ENCODE measurements at regions not wholly inside any gene's neighbourhood (a gene's known extent, or its start where the extent isn't known, plus 50 kb on each side); places are given as distances from the start of the nearest gene placed in this dataset.

- Mint-ChIP-seq H3K27me3 (ENCODE audit: low read depth) (no peaks in the 10 kb centered on the region), H3K36me3 (peaks cover 2% of the 10 kb centered on the region), H3K27ac (no peak overlapping the region), H3K4me1 (peaks cover 22% of the 10 kb centered on the region), H3K4me3 (no peak overlapping the region), H3K9me3 (peaks cover 18% of the 10 kb centered on the region)
- no peak for DNase-seq (ENCODE audit: low spot score in 2 of 2, unreplicated experiment in 2 of 2)
- TF ChIP-seq CTCF (IDR thresholded peaks at IDR 0.05; ENCODE audit: unreplicated experiment): no peak
Measured at GRCh38 chr12:3977621-3978020, 104.4 kb upstream of the PARP11 start.

- DNase-seq (ENCODE audit: low spot score in 2 of 2, unreplicated experiment in 2 of 2): no peak
- TF ChIP-seq CTCF (IDR thresholded peaks at IDR 0.05; ENCODE audit: unreplicated experiment): no peak
- no peaks in the 10 kb centered on the region for H3K36me3 Mint-ChIP-seq
Measured at GRCh38 chr12:3976351-3976938, 103.2 kb upstream of the PARP11 start.

GRCh38 chr12:3975652-3976051 lies 102.5 kb upstream of the PARP11 start:
- Mint-ChIP-seq H3K27me3 (ENCODE audit: low read depth) (no peaks in the 10 kb centered on the region), H3K27ac (peak overlapping the region; percentile 7), H3K4me1 (peaks cover 22% of the 10 kb centered on the region), H3K9me3 (peaks cover 8% of the 10 kb centered on the region), H3K4me3 (no peak overlapping the region), H3K36me3 (no peaks in the 10 kb centered on the region)
- no peak for TF ChIP-seq CTCF (IDR thresholded peaks at IDR 0.05; ENCODE audit: unreplicated experiment)
- no peak for DNase-seq (ENCODE audit: low spot score in 2 of 2, unreplicated experiment in 2 of 2)

More at GRCh38 chr12:3976351-3976938, 103.2 kb upstream of the PARP11 start:
- Mint-ChIP-seq H3K27ac (no peak overlapping the region), H3K9me3 (peaks cover 13% of the 10 kb centered on the region), H3K4me3 (no peak overlapping the region), H3K27me3 (ENCODE audit: low read depth) (no peaks in the 10 kb centered on the region), H3K4me1 (peaks cover 22% of the 10 kb centered on the region)

GRCh38 chr12:3974883-3975282 lies 101.7 kb upstream of the PARP11 start:
- H3K27me3 Mint-ChIP-seq (ENCODE audit: low read depth): no peaks in the 10 kb centered on the region
- H3K4me1 Mint-ChIP-seq: peaks cover 22% of the 10 kb centered on the region
- peaks cover 3% of the 10 kb centered on the region for H3K9me3 Mint-ChIP-seq
- no peak for TF ChIP-seq CTCF (IDR thresholded peaks at IDR 0.05; ENCODE audit: unreplicated experiment)
- DNase-seq (ENCODE audit: low spot score in 2 of 2, unreplicated experiment in 2 of 2): no peak
- peak overlapping the region; percentile 7 for H3K27ac Mint-ChIP-seq
- no peaks in the 10 kb centered on the region for H3K36me3 Mint-ChIP-seq
- H3K4me3 Mint-ChIP-seq: no peak overlapping the region

- peak overlapping the region; percentile 95 for H3K27ac Mint-ChIP-seq
- no peak overlapping the region for H3K4me3 Mint-ChIP-seq
- peaks cover 23% of the 10 kb centered on the region for H3K4me1 Mint-ChIP-seq
- no peaks in the 10 kb centered on the region for H3K36me3 Mint-ChIP-seq
- H3K9me3 Mint-ChIP-seq: peaks cover 3% of the 10 kb centered on the region
- no peaks in the 10 kb centered on the region for H3K27me3 Mint-ChIP-seq (ENCODE audit: low read depth)
- no peak for DNase-seq (ENCODE audit: low spot score in 2 of 2, unreplicated experiment in 2 of 2)
- TF ChIP-seq CTCF (IDR thresholded peaks at IDR 0.05; ENCODE audit: unreplicated experiment): no peak
Measured at GRCh38 chr12:3973973-3974644, 100.9 kb upstream of the PARP11 start.

All from mesothelial cell of epicardium (in vitro differentiated cells).